HCT116 (cell line): ENCODE measurements at regions not wholly inside any gene's neighbourhood (a gene's known extent, or its start where the extent isn't known, plus 50 kb on each side); places are given as distances from the start of the nearest gene placed in this dataset.
A peak's percentile ranks its signal among the peaks of the same experiment; 100 is the strongest.

Experiments used
- ATAC-seq: fragments of 200-7000 bp; cut with Tn5 transposase; 2 replicates; pipeline ENCODE4 v1.9.1; 2020; ENCODE audit warnings: mild to moderate bottlenecking, moderate library complexity
- BruUV-seq: library from RNA; stranded (reverse); fragments of 400-500 nt; replicated peaks from 2 replicates; lab custom pipeline; 2021; lab: Mats Ljungman, UMichigan
- CTCF ChIA-PET: fragments of 300-600 bp; sonication (Branson Sonifier 250); formaldehyde crosslinking; loops from one replicate; lab custom pipeline; 2021; ENCODE audit warnings: antibody characterized with exemption; lab: Charles Lee
- POLR2A ChIA-PET: fragments of 300-600, 350-600 bp; sonication (Branson Sonifier 250); formaldehyde crosslinking; loops from one replicate; lab custom pipeline; 2021; ENCODE audit warnings: antibody characterized with exemption; lab: Charles Lee
- RAD21 ChIA-PET, 2 experiments: fragments of 300-600 bp; sonication (Branson Sonifier 250); formaldehyde crosslinking; loops; one replicate each; lab custom pipeline; 2023; ENCODE audit warnings: low total read pairs in 2 of 2; ENCODE audit not compliant: uncharacterized antibody in 2 of 2, unreplicated experiment in 2 of 2, low non-redundant PET in 1 of 2; lab: Charles Lee
- DNase-seq: peaks from one replicate; pipeline ENCODE4 v3.0.0-alpha.2; 2010; ENCODE audit warnings: low read depth, low spot score
- H2AFZ ChIP-seq: fragments of 200-600 bp; shearing (Covaris generic), sonication (generic); 2 replicates; pipeline ENCODE4 v1.6.1; 2017; ENCODE audit warnings: low read depth, mixed run types, mixed read lengths, antibody characterized with exemption, low read length; ENCODE audit not compliant: poor library complexity, severe bottlenecking
- H3K27ac ChIP-seq: 2 replicates; pipeline ENCODE4 v1.5.1; 2012; ENCODE audit warnings: low read depth, low read length
- H3K27me3 ChIP-seq: fragments of 200-600 bp; sonication (generic); 2 replicates; pipeline ENCODE4 v1.6.1; 2016; ENCODE audit warnings: mixed run types, low read length, mixed read lengths; ENCODE audit not compliant: insufficient read depth
- H3K36me3 ChIP-seq, 2 experiments: fragments of 200-500 bp in 1 of 2; fragments of 200-600 bp in 1 of 2; sonication (Bioruptor generic) in 1 of 2; sonication (generic) in 1 of 2; 2 replicates each; pipeline versions ENCODE4 v1.5.1 to v1.6.1; 2014 to 2016; ENCODE audit warnings: low read length in 2 of 2, inconsistent platforms in 1 of 2, mixed read lengths in 1 of 2, mixed run types in 1 of 2; ENCODE audit not compliant: insufficient read depth in 2 of 2, control insufficient read depth in 1 of 2
- H3K4me1 ChIP-seq, 2 experiments: fragments of 200-600 bp in 1 of 2; sonication (generic) in 1 of 2; 2 replicates each; pipeline versions ENCODE4 v1.5.1 to v1.6.1; 2012 to 2017; ENCODE audit warnings: low read length in 2 of 2, inconsistent platforms in 1 of 2, mild to moderate bottlenecking in 1 of 2, mixed read lengths in 1 of 2, mixed run types in 1 of 2, moderate library complexity in 1 of 2; ENCODE audit not compliant: insufficient read depth in 2 of 2, control insufficient read depth in 1 of 2
- H3K4me2 ChIP-seq: fragments of 200-600 bp; sonication (generic); 2 replicates; pipeline ENCODE4 v1.6.1; 2017; ENCODE audit warnings: mixed run types, low read length, mixed read lengths
- H3K4me3 ChIP-seq, 2 experiments: fragments of 200-600 bp in 1 of 2; sonication (generic) in 1 of 2; replicated peaks in 1 of 2; 2 replicates each; pipeline ENCODE4 v1.5.1; 2011 to 2016; ENCODE audit warnings: low read length in 2 of 2, control low read depth in 1 of 2, low read depth in 1 of 2, mild to moderate bottlenecking in 1 of 2, mixed read lengths in 1 of 2, mixed run types in 1 of 2
- H3K79me2 ChIP-seq: fragments of 200-600 bp; sonication (generic); 2 replicates; pipeline ENCODE4 v1.6.1; 2017; ENCODE audit warnings: mild to moderate bottlenecking, mixed run types, low read length, moderate library complexity, mixed read lengths; ENCODE audit not compliant: insufficient read depth
- H3K9ac ChIP-seq: fragments of 200-600 bp; sonication (generic); 2 replicates; pipeline ENCODE4 v1.6.1; 2016; ENCODE audit warnings: low read length, mixed read lengths
- H3K9me2 ChIP-seq: fragments of 200-600 bp; sonication (generic), shearing (Covaris generic); 2 replicates; pipeline ENCODE4 v1.6.1; 2017; ENCODE audit warnings: mixed run types, mild to moderate bottlenecking, moderate library complexity; ENCODE audit not compliant: insufficient read depth
- H3K9me3 ChIP-seq, 2 experiments: fragments of 200-500 bp in 1 of 2; fragments of 200-600 bp in 1 of 2; sonication (Bioruptor generic) in 1 of 2; sonication (generic) in 1 of 2; 2 replicates each; pipeline ENCODE4 v1.6.1; 2014 to 2017; ENCODE audit warnings: low read length in 2 of 2, mixed read lengths in 2 of 2, inconsistent platforms in 1 of 2, low read depth in 1 of 2, mild to moderate bottlenecking in 1 of 2, mixed run types in 1 of 2, moderate library complexity in 1 of 2; ENCODE audit not compliant: control insufficient read depth in 1 of 2, insufficient read depth in 1 of 2
- H4K20me1 ChIP-seq: fragments of 200-600 bp; sonication (generic), shearing (Covaris generic); 2 replicates; pipeline ENCODE4 v1.6.1; 2017; ENCODE audit warnings: mixed run types, mild to moderate bottlenecking, moderate library complexity; ENCODE audit not compliant: insufficient read depth
- EGR1 ChIP-seq: IDR thresholded peaks from 2 replicates; pipeline ENCODE4 v1.6.1; 2012; ENCODE audit warnings: low read depth
- EZH2 ChIP-seq: fragments of 200-600 bp; sonication (generic); IDR thresholded peaks from 2 replicates; pipeline ENCODE4 v1.6.1; 2017; ENCODE audit warnings: antibody characterized with exemption, mixed run types
- POLR2A ChIP-seq: IDR thresholded peaks from 2 replicates; pipeline ENCODE4 v1.7.0; 2011; ENCODE audit warnings: borderline replicate concordance; ENCODE audit not compliant: insufficient read depth, insufficient read length; ENCODE audit errors: extremely low read depth
- SP1 ChIP-seq: IDR thresholded peaks from 2 replicates; pipeline ENCODE4 v1.6.1; 2012; ENCODE audit warnings: low read depth
- TCF7L2 ChIP-seq: IDR thresholded peaks from 2 replicates; pipeline ENCODE4 v1.7.0; 2011; ENCODE audit warnings: borderline replicate concordance, inconsistent platforms; ENCODE audit not compliant: insufficient read depth, insufficient read length; ENCODE audit errors: extremely low read depth
- ZNF274 ChIP-seq: fragments of 200-500 bp; sonication (Bioruptor generic); IDR thresholded peaks from 2 replicates; pipeline ENCODE4 v1.6.1; 2014; ENCODE audit warnings: mild to moderate bottlenecking, low read depth, low read length, inconsistent platforms
- intact Hi-C: fragments of 100-400 bp; cut with micrococcal nuclease; formaldehyde crosslinking; loops from 2 replicates; pipeline ENCODE4 v1.10.0; 2022
- TF ChIP-seq, protein P1 (sequence below): IDR thresholded peaks from 2 replicates; pipeline ENCODE4 v1.6.1; 2012
- TF ChIP-seq, protein P2 (sequence below): IDR thresholded peaks from 2 replicates; pipeline ENCODE4 v1.6.1; 2011; ENCODE audit warnings: mild to moderate bottlenecking, low read length, moderate library complexity; ENCODE audit not compliant: insufficient replicate concordance; ENCODE audit errors: extremely low read depth
- TF ChIP-seq, protein P3 (sequence below): IDR thresholded peaks from 2 replicates; pipeline ENCODE4 v1.6.1; 2012
- TF ChIP-seq, protein P4 (sequence below): IDR thresholded peaks from 2 replicates; pipeline ENCODE4 v1.6.1; 2012; ENCODE audit warnings: low read depth

DNA sequence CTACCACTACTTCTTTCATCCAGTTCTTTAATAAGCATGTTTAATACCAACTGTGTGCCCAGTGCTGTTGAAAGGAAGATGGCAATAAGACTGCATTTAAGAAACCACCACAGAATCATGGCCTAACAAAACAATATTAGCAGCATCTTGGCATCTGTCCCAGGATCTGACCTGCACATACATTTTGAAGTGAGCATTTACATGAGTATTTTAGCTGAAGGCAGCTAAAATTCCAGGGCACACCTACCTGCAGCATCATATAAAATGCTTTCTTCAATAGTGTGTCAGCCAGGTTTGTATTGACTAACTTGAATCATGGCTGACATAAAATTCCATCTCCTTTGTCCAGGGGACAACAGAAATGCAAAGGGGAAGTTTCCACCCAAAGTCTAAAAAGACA is 65.0 kb upstream of the ARHGAP5 start (continued):
- TF ChIP-seq TCF7L2 (no peak), POLR2A (no peak)
- TF ChIP-seq, all 23 proteins: peak for 0

DNA sequence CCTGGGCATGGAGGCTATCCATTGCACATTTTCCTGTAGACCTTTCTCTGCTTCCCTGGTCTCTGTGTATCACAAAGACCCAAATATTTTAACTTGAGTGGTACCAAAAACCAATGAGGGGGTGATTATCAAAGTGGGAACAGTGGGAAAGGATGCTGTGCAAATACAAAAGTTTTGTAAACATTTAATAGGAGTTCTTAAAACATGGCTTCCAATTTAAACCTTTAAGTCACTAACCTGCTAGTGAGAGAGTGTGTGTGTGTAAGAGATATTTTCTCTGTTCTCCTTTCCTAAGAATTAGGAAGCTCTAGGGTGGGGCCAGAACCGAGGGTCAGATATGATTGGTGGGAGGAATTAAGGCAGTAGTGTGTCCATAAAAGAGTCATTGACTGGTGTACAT is 64.5 kb upstream of the ARHGAP5 start:
- ChIA-PET CTCF (no interaction called here), POLR2A (no interaction called here), RAD21 (no interaction called here)
- H3K9me3 ChIP-seq = no peaks in the 10 kb centered on the region
- H3K4me2 ChIP-seq = no peak overlapping the region
- no peak overlapping the region for H3K4me3 ChIP-seq
- DNase-seq (no peak), ATAC-seq (no peak)
- no peaks in the 10 kb centered on the region for H3K9me2 ChIP-seq
- peak overlapping the region; percentile 30 for H2AFZ ChIP-seq
- no TSS peak for BruUV-seq
- no peaks in the 10 kb centered on the region for H4K20me1 ChIP-seq
- H3K9ac ChIP-seq = no peak overlapping the region
- H3K27ac ChIP-seq = no peak overlapping the region
- no peaks in the 10 kb centered on the region for H3K79me2 ChIP-seq
- H3K36me3 ChIP-seq = no peaks in the 10 kb centered on the region
- TF ChIP-seq, protein P1, sequence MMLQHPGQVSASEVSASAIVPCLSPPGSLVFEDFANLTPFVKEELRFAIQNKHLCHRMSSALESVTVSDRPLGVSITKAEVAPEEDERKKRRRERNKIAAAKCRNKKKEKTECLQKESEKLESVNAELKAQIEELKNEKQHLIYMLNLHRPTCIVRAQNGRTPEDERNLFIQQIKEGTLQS = no peak
- TF ChIP-seq SP1 (no peak), EZH2 (no peak), ZNF274 (no peak), EGR1 (no peak)
- TF ChIP-seq, protein P2, sequence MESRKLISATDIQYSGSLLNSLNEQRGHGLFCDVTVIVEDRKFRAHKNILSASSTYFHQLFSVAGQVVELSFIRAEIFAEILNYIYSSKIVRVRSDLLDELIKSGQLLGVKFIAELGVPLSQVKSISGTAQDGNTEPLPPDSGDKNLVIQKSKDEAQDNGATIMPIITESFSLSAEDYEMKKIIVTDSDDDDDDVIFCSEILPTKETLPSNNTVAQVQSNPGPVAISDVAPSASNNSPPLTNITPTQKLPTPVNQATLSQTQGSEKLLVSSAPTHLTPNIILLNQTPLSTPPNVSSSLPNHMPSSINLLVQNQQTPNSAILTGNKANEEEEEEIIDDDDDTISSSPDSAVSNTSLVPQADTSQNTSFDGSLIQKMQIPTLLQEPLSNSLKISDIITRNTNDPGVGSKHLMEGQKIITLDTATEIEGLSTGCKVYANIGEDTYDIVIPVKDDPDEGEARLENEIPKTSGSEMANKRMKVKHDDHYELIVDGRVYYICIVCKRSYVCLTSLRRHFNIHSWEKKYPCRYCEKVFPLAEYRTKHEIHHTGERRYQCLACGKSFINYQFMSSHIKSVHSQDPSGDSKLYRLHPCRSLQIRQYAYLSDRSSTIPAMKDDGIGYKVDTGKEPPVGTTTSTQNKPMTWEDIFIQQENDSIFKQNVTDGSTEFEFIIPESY = no peak
- TF ChIP-seq, protein P3, sequence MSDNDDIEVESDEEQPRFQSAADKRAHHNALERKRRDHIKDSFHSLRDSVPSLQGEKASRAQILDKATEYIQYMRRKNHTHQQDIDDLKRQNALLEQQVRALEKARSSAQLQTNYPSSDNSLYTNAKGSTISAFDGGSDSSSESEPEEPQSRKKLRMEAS = no peak
- TF ChIP-seq, protein P4, sequence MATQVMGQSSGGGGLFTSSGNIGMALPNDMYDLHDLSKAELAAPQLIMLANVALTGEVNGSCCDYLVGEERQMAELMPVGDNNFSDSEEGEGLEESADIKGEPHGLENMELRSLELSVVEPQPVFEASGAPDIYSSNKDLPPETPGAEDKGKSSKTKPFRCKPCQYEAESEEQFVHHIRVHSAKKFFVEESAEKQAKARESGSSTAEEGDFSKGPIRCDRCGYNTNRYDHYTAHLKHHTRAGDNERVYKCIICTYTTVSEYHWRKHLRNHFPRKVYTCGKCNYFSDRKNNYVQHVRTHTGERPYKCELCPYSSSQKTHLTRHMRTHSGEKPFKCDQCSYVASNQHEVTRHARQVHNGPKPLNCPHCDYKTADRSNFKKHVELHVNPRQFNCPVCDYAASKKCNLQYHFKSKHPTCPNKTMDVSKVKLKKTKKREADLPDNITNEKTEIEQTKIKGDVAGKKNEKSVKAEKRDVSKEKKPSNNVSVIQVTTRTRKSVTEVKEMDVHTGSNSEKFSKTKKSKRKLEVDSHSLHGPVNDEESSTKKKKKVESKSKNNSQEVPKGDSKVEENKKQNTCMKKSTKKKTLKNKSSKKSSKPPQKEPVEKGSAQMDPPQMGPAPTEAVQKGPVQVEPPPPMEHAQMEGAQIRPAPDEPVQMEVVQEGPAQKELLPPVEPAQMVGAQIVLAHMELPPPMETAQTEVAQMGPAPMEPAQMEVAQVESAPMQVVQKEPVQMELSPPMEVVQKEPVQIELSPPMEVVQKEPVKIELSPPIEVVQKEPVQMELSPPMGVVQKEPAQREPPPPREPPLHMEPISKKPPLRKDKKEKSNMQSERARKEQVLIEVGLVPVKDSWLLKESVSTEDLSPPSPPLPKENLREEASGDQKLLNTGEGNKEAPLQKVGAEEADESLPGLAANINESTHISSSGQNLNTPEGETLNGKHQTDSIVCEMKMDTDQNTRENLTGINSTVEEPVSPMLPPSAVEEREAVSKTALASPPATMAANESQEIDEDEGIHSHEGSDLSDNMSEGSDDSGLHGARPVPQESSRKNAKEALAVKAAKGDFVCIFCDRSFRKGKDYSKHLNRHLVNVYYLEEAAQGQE = no peak
- peaks cover 15 to 32% of the 10 kb centered on the region in 2 experiments; a peak in 3 of 4 replicates for H3K4me1 ChIP-seq
- H3K27me3 ChIP-seq = no peaks in the 10 kb centered on the region
- intact Hi-C loops = no loop called here
